ENCODE measurements at regions not wholly inside any gene's neighbourhood (a gene's known extent, or its start where the extent isn't known, plus 50 kb on each side); places are given as distances from the start of the nearest gene placed in this dataset.
"Not testable (repeated sequence)": the region's sequence is repeated elsewhere in the genome, so short reads cannot be mapped to it uniquely, and the experiment has no call there.

DNA sequence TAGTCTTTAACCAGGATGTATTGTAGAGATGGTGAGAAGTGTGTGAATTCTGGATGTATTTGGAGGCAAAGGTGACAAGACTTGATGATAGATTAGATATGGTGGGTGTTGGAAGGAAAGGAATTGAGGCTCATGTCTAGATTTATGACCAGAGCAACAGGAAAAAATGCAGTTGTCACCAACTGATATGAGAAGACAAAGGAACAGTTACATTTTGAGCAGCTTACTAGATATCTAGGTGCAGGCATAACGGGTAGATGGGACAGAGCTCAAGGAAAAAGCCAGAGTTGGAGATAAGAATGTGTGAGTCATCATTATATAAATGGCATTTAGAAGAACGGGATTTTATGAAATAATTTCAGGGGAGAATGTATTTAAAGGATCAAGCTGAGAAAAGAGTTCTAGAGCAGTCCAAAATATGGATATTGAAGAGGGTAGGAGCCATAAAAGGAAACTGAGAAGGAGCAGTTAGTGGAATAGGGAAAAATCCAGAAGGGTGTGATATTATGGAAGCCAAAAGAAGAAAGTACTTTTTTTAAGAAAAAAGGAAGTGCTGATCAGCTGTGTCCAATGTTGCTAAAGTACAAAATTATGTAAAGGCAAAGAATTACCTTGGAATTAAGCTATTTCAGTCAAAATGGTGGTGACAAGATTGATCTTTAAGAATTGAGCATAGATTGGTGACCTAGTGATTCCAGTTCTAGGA lies 262.5 kb downstream of the CGGBP1 start:
- Mint-ChIP-seq H3K4me1 (ENCODE audit: low read depth) (peaks cover 10% of the 10 kb centered on the region), H3K9me3 (no peaks in the 10 kb centered on the region), H3K36me3 (ENCODE audit: low read depth) (peaks cover 2% of the 10 kb centered on the region), H3K27me3 (ENCODE audit: low read depth) (peaks cover 66% of the 10 kb centered on the region), H3K4me3 (no peak overlapping the region), H3K27ac (no peak overlapping the region)

- Mint-ChIP-seq H3K27ac (no peak overlapping the region), H3K9me3 (no peaks in the 10 kb centered on the region), H3K4me1 (ENCODE audit: low read depth) (peaks cover 10% of the 10 kb centered on the region), H3K4me3 (no peak overlapping the region), H3K27me3 (ENCODE audit: low read depth) (peaks cover 70% of the 10 kb centered on the region), H3K36me3 (ENCODE audit: low read depth) (peaks cover 2% of the 10 kb centered on the region)
Measured at GRCh38 chr3:87795701-87796100, 263.1 kb downstream of the CGGBP1 start.

GRCh38 chr3:87793337-87793877 lies 265.4 kb downstream of the CGGBP1 start:
- peak overlapping the region; percentile 55 for H3K4me3 Mint-ChIP-seq
- H3K4me1 Mint-ChIP-seq (ENCODE audit: low read depth) = peaks cover 10% of the 10 kb centered on the region
- H3K27me3 Mint-ChIP-seq (ENCODE audit: low read depth) = peaks cover 80% of the 10 kb centered on the region
- no peak overlapping the region for H3K27ac Mint-ChIP-seq
- H3K9me3 Mint-ChIP-seq = no peaks in the 10 kb centered on the region
- peaks cover 2% of the 10 kb centered on the region for H3K36me3 Mint-ChIP-seq (ENCODE audit: low read depth)

GRCh38 chr3:87792534-87793336 lies 266.1 kb downstream of the CGGBP1 start, which contains the start of gene HTR1F:
Gene HTR1F, plus strand, starts transcription at chr3:87792706.
- Mint-ChIP-seq H3K27me3 (ENCODE audit: low read depth) (peaks cover 74% of the 10 kb centered on the region), H3K4me3 (peak within 1 kb of the TSS; percentile 73), H3K9me3 (no peaks in the 10 kb centered on the region), H3K27ac (no peak within 1 kb of the TSS), H3K36me3 (ENCODE audit: low read depth) (peaks cover 2% of the 10 kb centered on the region), H3K4me1 (ENCODE audit: low read depth) (peaks cover 10% of the 10 kb centered on the region)

GRCh38 chr3:87792198-87792533 lies 266.6 kb downstream of the CGGBP1 start:
- Mint-ChIP-seq H3K4me1 (ENCODE audit: low read depth) (peaks cover 10% of the 10 kb centered on the region), H3K9me3 (no peaks in the 10 kb centered on the region), H3K27me3 (ENCODE audit: low read depth) (peaks cover 69% of the 10 kb centered on the region), H3K36me3 (ENCODE audit: low read depth) (peaks cover 2% of the 10 kb centered on the region), H3K27ac (no peak overlapping the region), H3K4me3 (peak overlapping the region; percentile 73)

GRCh38 chr3:87791248-87792027 lies 267.4 kb downstream of the CGGBP1 start:
- peaks cover 2% of the 10 kb centered on the region for H3K36me3 Mint-ChIP-seq (ENCODE audit: low read depth)
- no peak overlapping the region for H3K4me3 Mint-ChIP-seq
- H3K27ac Mint-ChIP-seq = no peak overlapping the region
- no peaks in the 10 kb centered on the region for H3K9me3 Mint-ChIP-seq
- peaks cover 10% of the 10 kb centered on the region for H3K4me1 Mint-ChIP-seq (ENCODE audit: low read depth)
- peaks cover 65% of the 10 kb centered on the region for H3K27me3 Mint-ChIP-seq (ENCODE audit: low read depth)

DNA sequence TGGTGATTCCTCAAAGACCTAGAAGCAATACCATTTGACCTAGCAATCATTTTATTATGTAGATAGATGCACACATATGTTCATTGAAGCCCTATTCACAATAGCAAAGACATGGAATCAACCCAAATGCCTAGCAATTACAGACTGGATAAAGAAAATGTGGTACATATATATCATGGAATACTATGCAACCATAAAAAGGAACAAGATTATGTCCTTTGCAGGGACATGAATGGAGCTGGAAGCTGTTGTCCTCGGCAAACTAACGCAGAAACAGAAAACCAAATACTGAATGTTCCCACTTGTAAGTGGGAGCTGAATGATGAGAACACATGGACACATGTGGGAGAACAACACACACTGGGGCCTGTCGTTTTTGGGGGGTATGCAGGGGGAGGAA lies 269.8 kb downstream of the CGGBP1 start:
- H3K4me3 Mint-ChIP-seq; H3K36me3 Mint-ChIP-seq (ENCODE audit: low read depth); H3K4me1 Mint-ChIP-seq (ENCODE audit: low read depth); H3K27ac Mint-ChIP-seq; H3K9me3 Mint-ChIP-seq: not testable (repeated sequence)
- peaks cover 47% of the 10 kb centered on the region for H3K27me3 Mint-ChIP-seq (ENCODE audit: low read depth)

- H3K9me3 Mint-ChIP-seq = no peaks in the 10 kb centered on the region
- no peak overlapping the region for H3K27ac Mint-ChIP-seq
- H3K36me3 Mint-ChIP-seq (ENCODE audit: low read depth) = peaks cover 2% of the 10 kb centered on the region
- H3K4me1 Mint-ChIP-seq (ENCODE audit: low read depth) = peaks cover 7% of the 10 kb centered on the region
- H3K4me3 Mint-ChIP-seq = no peak overlapping the region
- peaks cover 41% of the 10 kb centered on the region for H3K27me3 Mint-ChIP-seq (ENCODE audit: low read depth)
Measured at GRCh38 chr3:87788516-87788915, 270.3 kb downstream of the CGGBP1 start.

DNA sequence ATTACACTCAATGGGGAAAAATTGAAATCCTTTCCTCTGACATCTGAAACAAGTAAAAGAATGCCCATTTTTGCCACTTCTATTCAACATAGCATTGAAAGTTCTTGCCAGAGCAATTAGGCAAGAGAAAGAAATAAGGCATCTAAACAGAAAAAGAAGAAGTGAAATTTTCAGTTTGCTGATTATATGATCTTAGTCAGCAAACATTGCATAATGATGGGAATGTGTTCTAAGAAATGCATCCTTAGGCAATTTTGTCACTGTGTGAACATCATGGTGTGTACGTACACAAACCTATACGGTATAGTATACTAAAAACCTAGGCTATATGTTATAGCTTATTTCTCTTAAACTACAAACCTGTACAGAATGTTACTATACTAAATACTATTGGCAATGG lies 278.0 kb downstream of the CGGBP1 start:
- Mint-ChIP-seq H3K9me3 (no peaks in the 10 kb centered on the region), H3K4me1 (ENCODE audit: low read depth) (no peaks in the 10 kb centered on the region), H3K27ac (no peak overlapping the region), H3K27me3 (ENCODE audit: low read depth) (peaks cover 8% of the 10 kb centered on the region), H3K4me3 (no peak overlapping the region), H3K36me3 (ENCODE audit: low read depth) (no peaks in the 10 kb centered on the region)

GRCh38 chr3:87778876-87779275 lies 279.9 kb downstream of the CGGBP1 start:
- no peaks in the 10 kb centered on the region for H3K36me3 Mint-ChIP-seq (ENCODE audit: low read depth)
- H3K4me1 Mint-ChIP-seq (ENCODE audit: low read depth) = no peaks in the 10 kb centered on the region
- H3K27me3 Mint-ChIP-seq (ENCODE audit: low read depth) = peaks cover 8% of the 10 kb centered on the region
- no peak overlapping the region for H3K4me3 Mint-ChIP-seq
- no peak overlapping the region for H3K27ac Mint-ChIP-seq
- no peaks in the 10 kb centered on the region for H3K9me3 Mint-ChIP-seq

DNA sequence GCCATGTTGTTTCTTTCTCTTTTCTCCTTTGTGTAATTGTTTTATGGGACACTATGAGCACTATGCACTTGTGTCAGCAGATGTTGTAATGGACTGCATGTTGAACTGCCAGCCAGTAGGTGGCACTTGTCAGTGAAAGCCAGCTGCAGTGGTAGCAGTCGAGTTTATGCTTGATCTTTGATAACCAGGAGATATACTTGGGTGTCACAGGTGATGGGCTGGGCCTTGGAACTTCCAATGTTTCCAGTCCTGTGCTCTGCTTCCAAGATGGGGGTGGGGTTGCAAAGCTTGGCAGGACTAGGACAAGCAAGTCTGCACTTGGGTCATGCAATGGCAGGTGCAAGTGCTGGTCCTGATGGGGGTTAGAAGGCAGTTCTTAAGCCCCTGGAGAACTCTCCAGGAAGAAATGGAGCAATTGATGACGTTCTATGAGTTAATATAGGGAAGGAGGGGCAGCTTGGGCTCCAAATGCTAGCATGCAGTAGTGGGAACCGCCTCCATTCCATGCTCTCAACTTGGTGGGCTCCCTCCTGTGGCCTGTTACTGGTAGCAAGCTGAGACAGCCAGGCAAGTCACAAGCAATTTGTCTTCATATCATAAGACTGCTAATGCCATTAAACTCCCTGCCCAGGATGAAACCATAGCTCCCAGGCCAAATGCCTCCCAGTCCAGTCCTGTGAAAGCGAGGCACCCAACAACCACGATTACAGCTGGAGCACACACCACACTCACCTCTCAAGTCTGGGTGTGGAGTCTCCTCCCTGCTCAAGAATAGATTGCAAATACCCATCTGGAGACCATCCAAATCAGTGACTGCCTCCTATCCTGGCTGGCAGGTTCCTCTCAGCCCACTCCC lies 287.2 kb downstream of the CGGBP1 start:
- Mint-ChIP-seq H3K36me3 (ENCODE audit: low read depth) (no peaks in the 10 kb centered on the region), H3K9me3 (no peaks in the 10 kb centered on the region), H3K27ac (no peak overlapping the region), H3K4me1 (ENCODE audit: low read depth) (no peaks in the 10 kb centered on the region), H3K4me3 (no peak overlapping the region), H3K27me3 (ENCODE audit: low read depth) (peaks cover 14% of the 10 kb centered on the region)

DNA sequence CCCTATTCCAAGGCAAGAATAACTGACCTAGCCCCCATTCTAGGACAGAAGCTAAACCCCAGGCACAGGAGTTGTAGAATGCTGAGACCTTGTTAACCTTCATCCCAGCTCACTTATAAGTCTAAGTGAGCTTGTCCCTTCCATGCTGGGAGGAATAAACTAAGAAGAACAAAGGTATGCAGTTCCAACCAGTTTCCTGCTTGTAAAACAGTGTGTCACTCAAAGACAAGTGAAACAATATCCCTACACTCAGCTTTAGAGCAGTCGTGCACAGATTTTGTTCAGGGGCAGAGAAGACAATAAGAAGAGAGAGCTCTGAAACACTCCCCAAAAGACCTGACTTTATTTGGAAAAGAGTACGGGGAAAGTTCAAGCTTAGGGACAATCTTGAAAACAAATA lies 292.1 kb downstream of the CGGBP1 start:
- no peaks in the 10 kb centered on the region for H3K9me3 Mint-ChIP-seq
- no peaks in the 10 kb centered on the region for H3K4me1 Mint-ChIP-seq (ENCODE audit: low read depth)
- peaks cover 10% of the 10 kb centered on the region for H3K27me3 Mint-ChIP-seq (ENCODE audit: low read depth)
- H3K4me3 Mint-ChIP-seq = no peak overlapping the region
- H3K27ac Mint-ChIP-seq = no peak overlapping the region
- no peaks in the 10 kb centered on the region for H3K36me3 Mint-ChIP-seq (ENCODE audit: low read depth)

GRCh38 chr3:87765256-87765655 lies 293.5 kb downstream of the CGGBP1 start:
- H3K4me1 Mint-ChIP-seq (ENCODE audit: low read depth) = no peaks in the 10 kb centered on the region
- H3K36me3 Mint-ChIP-seq (ENCODE audit: low read depth) = no peaks in the 10 kb centered on the region
- no peak overlapping the region for H3K4me3 Mint-ChIP-seq
- peaks cover 5% of the 10 kb centered on the region for H3K27me3 Mint-ChIP-seq (ENCODE audit: low read depth)
- H3K9me3 Mint-ChIP-seq = no peaks in the 10 kb centered on the region
- H3K27ac Mint-ChIP-seq = no peak overlapping the region

DNA sequence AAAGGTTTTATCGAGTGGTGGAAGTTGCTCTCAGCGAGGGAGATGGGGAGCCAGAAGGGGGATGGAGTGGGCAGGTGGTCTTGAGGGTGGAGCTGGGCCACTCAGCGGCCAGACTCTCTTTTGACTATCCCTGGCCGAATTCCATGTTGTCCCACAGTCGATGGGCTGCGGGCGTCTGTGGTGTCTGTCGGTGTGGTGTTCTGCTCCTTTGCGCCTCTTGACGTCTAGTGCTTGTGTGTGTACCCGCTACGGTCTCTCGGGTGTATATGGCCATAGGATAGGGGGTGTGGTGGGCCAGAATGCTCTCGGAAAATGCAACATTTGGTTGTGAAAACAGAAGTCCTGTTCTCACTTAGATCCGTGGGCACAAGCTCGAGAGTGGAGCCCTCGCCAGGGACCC lies 297.0 kb downstream of the CGGBP1 start:
- Mint-ChIP-seq H3K4me1 (ENCODE audit: low read depth) (no peaks in the 10 kb centered on the region), H3K9me3 (no peaks in the 10 kb centered on the region), H3K4me3 (no peak overlapping the region), H3K27me3 (ENCODE audit: low read depth) (no peaks in the 10 kb centered on the region), H3K36me3 (ENCODE audit: low read depth) (no peaks in the 10 kb centered on the region), H3K27ac (no peak overlapping the region)

All from T-helper 1 cell treated with Interleukin-12 subunit alpha and Interleukin-12 subunit beta and Interleukin-4 antibody, amounts not matched to agents 30 μg/mL and 1 μg/mL, for 36 hours (primary cell).